HG02852 (cell line): ENCODE measurements at regions not wholly inside any gene's neighbourhood (a gene's known extent, or its start where the extent isn't known, plus 50 kb on each side); places are given as distances from the start of the nearest gene placed in this dataset.

Experiments
- ATAC-seq: cut with Tn5 transposase; IDR thresholded peaks from one replicate; pipeline ENCODE4 v1.9.1; 2021; ENCODE audit warnings: mild to moderate bottlenecking, moderate library complexity; ENCODE audit not compliant: unreplicated experiment

GRCh38 chr4:127579821-127580220 lies 52.9 kb upstream of the INTU start:
- no peak for ATAC-seq

GRCh38 chr4:127580300-127580699 lies 52.5 kb upstream of the INTU start:
- no peak for ATAC-seq

- ATAC-seq, result no peak
Observed at GRCh38 chr4:127580891-127581290, 51.9 kb upstream of the INTU start.
